ENCODE measurements at regions not wholly inside any gene's neighbourhood (a gene's known extent, or its start where the extent isn't known, plus 50 kb on each side); places are given as distances from the start of the nearest gene placed in this dataset.

GRCh38 chr11:19520681-19521080 lies 192.0 kb upstream of the NAV2 start:
- H3K27ac ChIP-seq (ENCODE audit: low read length): no peak overlapping the region
- no peak for TF ChIP-seq TAF1 (IDR thresholded peaks at IDR 0.05; ENCODE audit: low read depth)

GRCh38 chr11:19519912-19520641 lies 192.6 kb upstream of the NAV2 start:
- Histone ChIP-seq H3K4me3 (ENCODE audit: low read length) (no peak overlapping the region), H3K27ac (ENCODE audit: low read length) (no peak overlapping the region), H3K27me3 (ENCODE audit: insufficient read depth, low read depth, low read length) (no peaks in the 10 kb centered on the region), H3K9ac (ENCODE audit: low read length) (no peak overlapping the region), H2AFZ (ENCODE audit: low read depth, low read length) (no peak overlapping the region), H4K20me1 (ENCODE audit: insufficient read depth) (no peaks in the 10 kb centered on the region), H3K4me2 (ENCODE audit: low read length) (no peak overlapping the region), H3K9me2 (ENCODE audit: insufficient read depth, low read length) (no peaks in the 10 kb centered on the region), H3K9me3 (ENCODE audit: low read length) (no peaks in the 10 kb centered on the region), H3F3A (ENCODE audit: insufficient read depth, low read length, poor library complexity, severe bottlenecking) (no peaks in the 10 kb centered on the region), H3K79me2 (replicated peaks; ENCODE audit: insufficient read depth, low read length) (no peaks in the 10 kb centered on the region), H3K36me3 (ENCODE audit: insufficient read depth, low read length) (no peaks in the 10 kb centered on the region)
- TF ChIP-seq MXI1 (conservative IDR thresholded peaks at IDR 0.05; ENCODE audit: poor library complexity, severe bottlenecking) (no peak), EP300 (conservative IDR thresholded peaks at IDR 0.05; ENCODE audit: poor library complexity, severe bottlenecking) (no peak), SMC3 (conservative IDR thresholded peaks at IDR 0.05; ENCODE audit: poor library complexity) (no peak), TAF1 (IDR thresholded peaks at IDR 0.05; ENCODE audit: low read depth) (no peak)

More at GRCh38 chr11:19520681-19521080, 192.0 kb upstream of the NAV2 start:
- Histone ChIP-seq H3K9ac (ENCODE audit: low read length) (no peak overlapping the region), H3F3A (ENCODE audit: insufficient read depth, low read length, poor library complexity, severe bottlenecking) (no peaks in the 10 kb centered on the region), H3K36me3 (ENCODE audit: insufficient read depth, low read length) (no peaks in the 10 kb centered on the region), H3K4me3 (ENCODE audit: low read length) (no peak overlapping the region), H3K79me2 (replicated peaks; ENCODE audit: insufficient read depth, low read length) (no peaks in the 10 kb centered on the region), H3K27me3 (ENCODE audit: insufficient read depth, low read depth, low read length) (no peaks in the 10 kb centered on the region), H3K9me3 (ENCODE audit: low read length) (no peaks in the 10 kb centered on the region), H3K9me2 (ENCODE audit: insufficient read depth, low read length) (no peaks in the 10 kb centered on the region), H2AFZ (ENCODE audit: low read depth, low read length) (no peak overlapping the region), H4K20me1 (ENCODE audit: insufficient read depth) (no peaks in the 10 kb centered on the region), H3K4me2 (ENCODE audit: low read length) (no peak overlapping the region)

- TF ChIP-seq REST (IDR thresholded peaks at IDR 0.05; ENCODE audit: borderline replicate concordance): no peak
- TF ChIP-seq MXI1 (conservative IDR thresholded peaks at IDR 0.05; ENCODE audit: poor library complexity, severe bottlenecking): no peak
- no peak for TF ChIP-seq EZH2 (IDR thresholded peaks at IDR 0.05; ENCODE audit: borderline replicate concordance, insufficient read depth, low read length, poor library complexity, severe bottlenecking)
- TF ChIP-seq RAD21 (conservative IDR thresholded peaks at IDR 0.05): no peak
- TF ChIP-seq TAF1 (IDR thresholded peaks at IDR 0.05; ENCODE audit: low read depth): no peak
- no peak for TF ChIP-seq SMC3 (conservative IDR thresholded peaks at IDR 0.05; ENCODE audit: poor library complexity)
- TF ChIP-seq EP300 (conservative IDR thresholded peaks at IDR 0.05; ENCODE audit: poor library complexity, severe bottlenecking): no peak
- TF ChIP-seq CTCF (IDR thresholded peaks at IDR 0.05; ENCODE audit: poor library complexity, severe bottlenecking): no peak
- no peak for TF ChIP-seq POLR2AphosphoS5 (IDR thresholded peaks at IDR 0.05)
- no peak overlapping the region for H2AFZ ChIP-seq (ENCODE audit: low read depth, low read length)
- no peaks in the 10 kb centered on the region for H3K36me3 ChIP-seq (ENCODE audit: insufficient read depth, low read length)
- no peaks in the 10 kb centered on the region for H3K79me2 ChIP-seq (replicated peaks; ENCODE audit: insufficient read depth, low read length)
- no peak overlapping the region for H3K4me2 ChIP-seq (ENCODE audit: low read length)
- no peaks in the 10 kb centered on the region for H3K9me3 ChIP-seq (ENCODE audit: low read length)
- no peak overlapping the region for H3K4me3 ChIP-seq (ENCODE audit: low read length)
- no peak overlapping the region for H3K9ac ChIP-seq (ENCODE audit: low read length)
- no peaks in the 10 kb centered on the region for H3F3A ChIP-seq (ENCODE audit: insufficient read depth, low read length, poor library complexity, severe bottlenecking)
- H4K20me1 ChIP-seq (ENCODE audit: insufficient read depth): no peaks in the 10 kb centered on the region
- H3K27me3 ChIP-seq (ENCODE audit: insufficient read depth, low read depth, low read length): no peaks in the 10 kb centered on the region
- no peak overlapping the region for H3K27ac ChIP-seq (ENCODE audit: low read length)
- no peaks in the 10 kb centered on the region for H3K9me2 ChIP-seq (ENCODE audit: insufficient read depth, low read length)
Observed at GRCh38 chr11:19519353-19519752, 193.3 kb upstream of the NAV2 start.

Data from neural cell (in vitro differentiated cells).